Heart left ventricle (tissue), 16 donors: ENCODE measurements at regions not wholly inside any gene's neighbourhood (a gene's known extent, or its start where the extent isn't known, plus 50 kb on each side); places are given as distances from the start of the nearest gene placed in this dataset.

Source experiments
- ATAC-seq, 4 donors: fragments of 200-7000 bp; cut with Tn5 transposase; one replicate each; pipeline ENCODE4 v1.9.1; 2020 to 2022; ENCODE audit warnings: moderate library complexity in 4 of 4, mild to moderate bottlenecking in 3 of 4, moderate number of reproducible peaks in 1 of 4
- DNase-seq, 5 donors: peaks; one replicate each; pipeline ENCODE4 v3.0.0-alpha.2; 2020
- H3K27ac ChIP-seq, 12 donors: fragments of 200-600 bp; sonication (generic) in 4 of 12; one replicate each; pipeline versions ENCODE4 v1.5.0 to v1.8.0; 2016 to 2022; ENCODE audit warnings: mild to moderate bottlenecking in 2 of 12
- H3K27me3 ChIP-seq, 9 donors: fragments of 200-600 bp; sonication (generic) in 2 of 9; one replicate each; pipeline versions ENCODE4 v1.5.1 to v1.8.0; 2016 to 2022; ENCODE audit warnings: mild to moderate bottlenecking in 3 of 9
- H3K36me3 ChIP-seq, 9 donors: fragments of 200-600 bp; sonication (generic) in 2 of 9; one replicate each; pipeline versions ENCODE4 v1.5.0 to v1.8.0; 2018 to 2022; ENCODE audit warnings: mild to moderate bottlenecking in 2 of 9
- H3K4me1 ChIP-seq, 12 donors: fragments of 200-600 bp; sonication (generic) in 4 of 12; one replicate each; pipeline versions ENCODE4 v1.5.0 to v1.8.0; 2016 to 2022; ENCODE audit warnings: mild to moderate bottlenecking in 3 of 12
- H3K4me3 ChIP-seq, 12 donors: fragments of 200-600 bp; sonication (generic) in 4 of 12; one replicate each; pipeline versions ENCODE4 v1.5.0 to v1.8.0; 2017 to 2022; ENCODE audit warnings: mild to moderate bottlenecking in 9 of 12, moderate library complexity in 4 of 12
- H3K9me3 ChIP-seq, 12 donors: fragments of 200-600 bp; sonication (generic) in 4 of 12; one replicate each; pipeline versions ENCODE4 v1.5.0 to v1.8.0; 2016 to 2022; ENCODE audit warnings: mild to moderate bottlenecking in 1 of 12
- CTCF ChIP-seq, 12 donors: fragments of 200-600 bp; sonication (generic) in 4 of 12; IDR thresholded peaks; one replicate each; pipeline versions ENCODE4 v1.5.0 to v1.8.0; 2018 to 2022; ENCODE audit warnings: antibody characterized with exemption in 12 of 12, mild to moderate bottlenecking in 5 of 12
- POLR2A ChIP-seq, 2 donors: fragments of 450-650 bp; IDR thresholded peaks; one replicate each; pipeline ENCODE4 v1.6.1; 2017; ENCODE audit warnings: antibody characterized with exemption in 2 of 2, mild to moderate bottlenecking in 2 of 2, moderate library complexity in 2 of 2
- WGBS, 4 donors: extraction: QIAGEN DNeasy Blood & Tissue Kit in 2 of 4; methylation state at CpG; one replicate each; pipeline versions ENCODE4 v1.1.5 to v1.1.7; 2013 to 2018; 5-methylcytosine and 5-hydroxymethylcytosine counted together
- intact Hi-C, 10 donors: fragments of 100-400 bp; cut with DNase I; formaldehyde crosslinking; loops; one replicate each; pipeline versions ENCODE4 v1.11.1 to v1.14.2; 2022
- donor health status: ischemic (EF 13 %, LVEDD 7.1; RV severe dilation, severe dysfunction).
- donor health status: healthy with polysubstance abuse.
- donor health status: DM: no; HTN: yes; CAD: no.
- donor health status: DM: no; HTN: no; CAD: no.
- donor health status: ischemic (EF 25% LVEDD 6.9; RV normal size, moderate dysfunction).
- donor health status: ischemic (EF 25% LVEDD 5.7; RV mildly dilated, moderate dysfunction).
- donor health status: healthy.
- donor health status: DM: yes; HTN: yes; CAD: no.
- donor health status: ischemic (EF 35%, LVEDD 5.7; RV mildly dilated, moderate dysfunction).
- donor health status: nonischemic (EF 11% LVEDD 7.7; RV severe dilation, severe dysfunction).
- donor health status: DM: yes; HTN: yes; CAD: no.
- donor health status: PGD.
- donor health status: ischemic (EF 29% LVEDD 5.4; RV normal size, mild dysfunction).
- donor health status: nonischemic (EF 23%, LVEDD 6.1; RV moderate dilation, normal function).

DNA sequence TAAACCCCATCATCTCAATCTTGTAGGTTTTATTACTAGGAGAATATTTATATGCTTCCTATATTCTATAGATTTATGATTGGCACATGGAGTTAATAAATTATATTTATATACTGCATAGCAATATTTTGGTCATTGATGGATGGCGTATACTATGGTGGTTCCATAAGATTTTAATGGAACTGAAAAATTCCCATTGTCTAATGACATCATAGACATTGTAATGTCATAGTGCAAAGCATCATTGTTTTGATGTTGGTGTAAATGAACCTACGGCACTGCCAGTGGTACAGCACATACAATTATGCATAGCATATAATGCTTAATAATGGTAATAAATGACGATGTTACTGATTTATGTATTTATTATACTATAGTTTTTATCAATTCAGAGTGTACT, 1135.9 kb downstream of the CNTNAP5 start:
- ATAC-seq (no peak), DNase-seq (no peak)
- Histone ChIP-seq H3K27ac (no peak overlapping the region), H3K4me1 (no peaks in the 10 kb centered on the region), H3K4me3 (no peak overlapping the region), H3K27me3 (no peaks in the 10 kb centered on the region), H3K36me3 (no peaks in the 10 kb centered on the region), H3K9me3 (peaks cover 0 to 5% (median 0%) of the 10 kb centered on the region in 12 donors)
- 86 to 90% (median 88%) methylated on average over 3 of the region's 3 CpGs for WGBS, 4 donors
- TF ChIP-seq POLR2A (IDR thresholded peaks at IDR 0.05) = no peak
- no peak for TF ChIP-seq CTCF (IDR thresholded peaks at IDR 0.05)
- intact Hi-C loops = no loop called here

GRCh38 chr2:125167152-125167551, 1142.1 kb downstream of the CNTNAP5 start:
- DNase-seq (no peak), ATAC-seq (no peak)
- no peaks in the 10 kb centered on the region for H3K27me3 ChIP-seq
- no peaks in the 10 kb centered on the region for H3K36me3 ChIP-seq
- TF ChIP-seq CTCF (IDR thresholded peaks at IDR 0.05) = no peak
- no peak for TF ChIP-seq POLR2A (IDR thresholded peaks at IDR 0.05)
- H3K9me3 ChIP-seq = no peaks in the 10 kb centered on the region
- 52 to 62% (median 57%) methylated on average over 2 of the region's 2 CpGs for WGBS, 4 donors
- intact Hi-C loops = no loop called here
- H3K4me3 ChIP-seq = no peak overlapping the region
- H3K27ac ChIP-seq = no peak overlapping the region
- no peaks in the 10 kb centered on the region for H3K4me1 ChIP-seq

- Histone ChIP-seq H3K4me1 (no peaks in the 10 kb centered on the region), H3K27me3 (no peaks in the 10 kb centered on the region), H3K9me3 (no peaks in the 10 kb centered on the region), H3K27ac (no peak overlapping the region), H3K36me3 (no peaks in the 10 kb centered on the region), H3K4me3 (no peak overlapping the region)
- intact Hi-C loops = no loop called here
- TF ChIP-seq POLR2A (IDR thresholded peaks at IDR 0.05) = no peak
- no peak for TF ChIP-seq CTCF (IDR thresholded peaks at IDR 0.05)
- DNase-seq (no peak), ATAC-seq (no peak)
These were observed 1142.7 kb downstream of the CNTNAP5 start for GRCh38 chr2:125167820-125168219.

DNA sequence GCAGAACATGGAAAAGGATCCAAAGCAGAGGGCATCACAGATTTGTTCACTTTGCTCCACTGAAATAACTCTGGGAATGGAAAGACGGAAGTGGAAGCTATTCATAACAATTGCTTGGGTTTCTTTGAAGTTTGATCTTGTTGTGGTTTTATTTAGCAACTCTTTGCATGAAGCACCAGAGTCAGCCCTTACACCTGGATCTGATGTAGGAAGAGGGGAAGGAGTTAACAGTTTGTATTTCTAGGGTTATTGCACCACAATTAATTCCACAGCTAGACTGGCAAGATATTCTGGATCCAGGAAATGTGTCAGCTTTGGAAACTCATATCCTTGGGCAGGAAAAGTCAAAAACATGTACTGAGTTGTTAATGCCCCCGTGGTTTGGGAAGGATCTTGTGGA, 1143.4 kb downstream of the CNTNAP5 start:
- intact Hi-C loops = no loop called here
- 54 to 69% (median 60%) methylated on average over 2 of the region's 2 CpGs for WGBS, 4 donors
- TF ChIP-seq CTCF (IDR thresholded peaks at IDR 0.05) = no peak
- no peak for TF ChIP-seq POLR2A (IDR thresholded peaks at IDR 0.05)

More for the DNA sequence above, 1143.4 kb downstream of the CNTNAP5 start:
- ATAC-seq (no peak), DNase-seq (no peak)
- H3K4me3 ChIP-seq = no peak overlapping the region
- H3K4me1 ChIP-seq = no peaks in the 10 kb centered on the region
- no peak overlapping the region for H3K27ac ChIP-seq
- no peaks in the 10 kb centered on the region for H3K27me3 ChIP-seq
- no peaks in the 10 kb centered on the region for H3K36me3 ChIP-seq
- no peaks in the 10 kb centered on the region for H3K9me3 ChIP-seq
